ENCODE measurements at regions not wholly inside any gene's neighbourhood (a gene's known extent, or its start where the extent isn't known, plus 50 kb on each side); places are given as distances from the start of the nearest gene placed in this dataset.

- TF ChIP-seq MXD4 (CRISPR knock-in tag; IDR thresholded peaks at IDR 0.05; ENCODE audit: borderline replicate concordance) = no peak
- TF ChIP-seq ZNF425 (CRISPR knock-in tag; conservative IDR thresholded peaks at IDR 0.05) = no peak
These were observed 204.4 kb upstream of the DPP6 start (continued) for GRCh38 chr7:153847828-153848227.

- ATAC-seq (no peak), DNase-seq (ENCODE audit: low spot score) (no peak)
- CTCF ChIA-PET = no interaction called here
- H3K9me3 Mint-ChIP-seq = peaks cover 79% of the 10 kb centered on the region
- POLR2A ChIA-PET = no interaction called here
- peaks cover 6% of the 10 kb centered on the region for H3K27me3 Mint-ChIP-seq (ENCODE audit: low read depth)
- no peak overlapping the region for H3K4me3 Mint-ChIP-seq
- H3K4me1 Mint-ChIP-seq = no peaks in the 10 kb centered on the region
- no peak overlapping the region for H3K27ac Mint-ChIP-seq
- peaks cover 74% of the 10 kb centered on the region for H3K36me3 Mint-ChIP-seq
- TF ChIP-seq E2F1 (CRISPR knock-in tag; IDR thresholded peaks at IDR 0.05) (no peak), PREB (CRISPR knock-in tag; IDR thresholded peaks at IDR 0.05; ENCODE audit: borderline replicate concordance) (no peak), SMAD4 (CRISPR knock-in tag; IDR thresholded peaks at IDR 0.05) (no peak), FOXK1 (CRISPR knock-in tag; IDR thresholded peaks at IDR 0.05) (no peak), FOXP1 (CRISPR knock-in tag; IDR thresholded peaks at IDR 0.05; ENCODE audit: borderline replicate concordance) (no peak), JAZF1 (CRISPR knock-in tag; IDR thresholded peaks at IDR 0.05) (no peak), CBFB (CRISPR knock-in tag; IDR thresholded peaks at IDR 0.05; ENCODE audit: low read depth) (no peak), NFATC4 (CRISPR knock-in tag; IDR thresholded peaks at IDR 0.05) (no peak), IRF2 (CRISPR knock-in tag; IDR thresholded peaks at IDR 0.05; ENCODE audit: borderline replicate concordance, low read depth) (no peak), HMGA2 (CRISPR knock-in tag; IDR thresholded peaks at IDR 0.05) (no peak)
These were observed 199.9 kb upstream of the DPP6 start for GRCh38 chr7:153852261-153852660.

GRCh38 chr7:153858355-153858754 is 193.8 kb upstream of the DPP6 start:
- DNase-seq (ENCODE audit: low spot score) (no peak), ATAC-seq (no peak)
- H3K9me3 Mint-ChIP-seq = peaks cover 73% of the 10 kb centered on the region
- TF ChIP-seq USF1 (CRISPR knock-in tag; IDR thresholded peaks at IDR 0.05) (no peak), RELA (CRISPR knock-in tag; IDR thresholded peaks at IDR 0.05; ENCODE audit: borderline replicate concordance) (no peak), CREM (CRISPR knock-in tag; IDR thresholded peaks at IDR 0.05) (no peak), ESRRA (CRISPR knock-in tag; IDR thresholded peaks at IDR 0.05; ENCODE audit: borderline replicate concordance) (no peak), ARID4B (CRISPR knock-in tag; IDR thresholded peaks at IDR 0.05; ENCODE audit: borderline replicate concordance) (no peak), IRF1 (CRISPR knock-in tag; IDR thresholded peaks at IDR 0.05) (no peak), CTCF (IDR thresholded peaks at IDR 0.05) (no peak), GTF2I (CRISPR knock-in tag; conservative IDR thresholded peaks at IDR 0.05) (no peak), ZNF671 (CRISPR knock-in tag; IDR thresholded peaks at IDR 0.05) (no peak), ZNF396 (CRISPR knock-in tag; IDR thresholded peaks at IDR 0.05; ENCODE audit: borderline replicate concordance) (no peak)

More at GRCh38 chr7:153858355-153858754, 193.8 kb upstream of the DPP6 start:
- H3K27me3 Mint-ChIP-seq (ENCODE audit: low read depth) = peaks cover 11% of the 10 kb centered on the region
- POLR2A ChIA-PET = no interaction called here
- CTCF ChIA-PET = no interaction called here
- H3K36me3 Mint-ChIP-seq = peaks cover 68% of the 10 kb centered on the region
- H3K4me1 Mint-ChIP-seq = no peaks in the 10 kb centered on the region
- no peak overlapping the region for H3K4me3 Mint-ChIP-seq
- H3K27ac Mint-ChIP-seq = no peak overlapping the region

Data from WTC11 (cell line).